ENCODE measurements at regions not wholly inside any gene's neighbourhood (a gene's known extent, or its start where the extent isn't known, plus 50 kb on each side); places are given as distances from the start of the nearest gene placed in this dataset.
A peak's percentile ranks its signal among the peaks of the same experiment; 100 is the strongest.

DNA sequence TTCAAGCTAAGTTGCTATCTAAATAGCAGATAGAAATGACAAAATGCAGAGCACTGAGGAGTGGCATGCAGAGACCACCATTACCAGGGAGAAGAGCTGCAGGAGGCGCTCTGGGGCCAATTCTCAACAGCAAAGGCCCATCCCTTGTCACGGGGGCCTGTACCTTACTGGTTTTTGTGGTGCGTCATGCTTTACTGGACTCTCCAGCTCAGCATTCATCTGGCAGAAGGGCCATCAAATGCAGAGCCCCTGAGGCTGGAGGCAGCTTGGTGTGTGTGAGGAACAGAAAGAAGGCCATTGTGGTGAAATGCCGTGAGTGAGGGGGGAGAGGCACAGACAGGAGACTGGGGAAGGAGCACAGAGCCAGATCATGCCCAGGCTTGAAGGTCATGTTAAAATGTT is 56.5 kb upstream of the NAV2 start:
- Histone ChIP-seq H2BK120ac (ENCODE audit: low read depth, low read length) (no peak overlapping the region), H3K4ac (ENCODE audit: low read length) (no peak overlapping the region), H3K27me3 (ENCODE audit: control insufficient read depth in 3 of 3, insufficient read depth in 3 of 3, low read depth in 1 of 3, low read length in 3 of 3) (no peaks in the 10 kb centered on the region), H4K8ac (ENCODE audit: low read depth, low read length) (no peak overlapping the region), H2AK5ac (ENCODE audit: low read depth, low read length) (no peak overlapping the region), H2BK15ac (ENCODE audit: low read length) (no peak overlapping the region), H3K79me1 (ENCODE audit: low read depth, low read length) (no peaks in the 10 kb centered on the region), H3K18ac (ENCODE audit: low read length) (no peak overlapping the region), H3K4me1 (ENCODE audit: control insufficient read depth in 2 of 2, insufficient read depth in 1 of 2, low read depth in 1 of 2, low read length in 2 of 2) (peaks cover 0 to 16% of the 10 kb centered on the region in 2 donors), H3K23ac (ENCODE audit: low read depth, low read length, poor library complexity) (no peak overlapping the region), H2BK12ac (ENCODE audit: low read length) (no peak overlapping the region), H3K36me3 (replicated peaks in 1 of 2; ENCODE audit: control insufficient read depth in 2 of 2, insufficient read depth in 2 of 2, low read length in 2 of 2) (no peaks in the 10 kb centered on the region), H4K91ac (ENCODE audit: low read depth, low read length, poor library complexity) (peak overlapping the region; percentile 15), H3K4me2 (ENCODE audit: insufficient read depth, low read length, poor library complexity, severe bottlenecking) (no peak overlapping the region), H3K9ac (ENCODE audit: low read depth, low read length, poor library complexity) (no peak overlapping the region), H3K27ac (replicated peaks; ENCODE audit: low read length) (no peak overlapping the region), H3K4me3 (ENCODE audit: low read length in 2 of 2) (no peak overlapping the region), H3K9me3 (replicated peaks in 1 of 2; ENCODE audit: control insufficient read depth in 2 of 2, insufficient read depth in 1 of 2, low read depth in 1 of 2, low read length in 2 of 2) (no peaks in the 10 kb centered on the region), H3K14ac (ENCODE audit: low read length) (no peak overlapping the region), H2AFZ (ENCODE audit: low read length) (no peak overlapping the region), H2BK5ac (ENCODE audit: low read length) (no peak overlapping the region)
- DNase-seq (ENCODE audit: low spot score), result no peak
- no CpG with 5 or more reads among the region's 4 CpGs for WGBS, 2 donors (ENCODE audit: extremely low coverage in 2 of 2, insufficient read length in 2 of 2, insufficient replicate concordance in 1 of 2)

DNA sequence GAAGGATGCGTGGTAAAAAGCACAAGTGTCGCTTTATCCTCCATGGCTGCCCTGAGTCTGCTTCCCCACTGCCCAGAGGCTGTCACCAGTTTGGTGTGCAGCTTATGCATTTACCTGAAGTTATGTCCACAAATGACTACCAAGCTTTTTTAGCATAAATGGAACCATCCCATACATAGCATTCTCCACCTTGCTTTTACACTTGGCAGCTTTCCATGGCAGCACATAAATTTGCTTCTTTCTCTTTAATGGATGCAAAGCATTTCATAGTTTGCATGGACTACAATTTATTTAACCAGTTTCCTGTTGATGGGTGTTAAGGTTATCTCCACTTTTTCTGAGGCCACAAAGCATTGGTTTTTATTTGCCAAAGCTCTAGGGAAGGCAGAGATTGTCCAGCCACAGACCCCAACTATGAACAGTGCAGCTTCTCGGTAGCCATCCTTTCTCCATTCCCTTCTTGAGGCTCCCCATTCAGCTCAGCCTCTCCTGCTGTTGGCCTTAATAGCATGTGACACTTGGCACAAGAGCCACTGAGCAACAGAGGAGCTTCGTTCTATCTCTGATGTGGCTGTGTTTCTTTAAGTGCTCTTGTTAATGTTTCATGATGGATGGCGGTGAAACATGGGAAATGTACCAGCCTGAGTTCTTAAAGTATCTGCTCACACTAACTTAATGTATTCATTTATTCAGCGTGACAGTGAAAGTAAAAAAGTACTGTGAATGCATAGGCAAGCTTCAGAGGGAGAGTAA is 59.8 kb upstream of the NAV2 start:
- Histone ChIP-seq H2AFZ (ENCODE audit: low read length) (no peak overlapping the region), H2BK120ac (ENCODE audit: low read depth, low read length) (no peak overlapping the region), H3K23ac (ENCODE audit: low read depth, low read length, poor library complexity) (no peak overlapping the region), H3K4me3 (ENCODE audit: low read length in 2 of 2) (no peak overlapping the region), H2BK5ac (ENCODE audit: low read length) (no peak overlapping the region), H3K9ac (ENCODE audit: low read depth, low read length, poor library complexity) (no peak overlapping the region), H3K36me3 (replicated peaks in 1 of 2; ENCODE audit: control insufficient read depth in 2 of 2, insufficient read depth in 2 of 2, low read length in 2 of 2) (no peaks in the 10 kb centered on the region), H3K4me1 (ENCODE audit: control insufficient read depth in 2 of 2, insufficient read depth in 1 of 2, low read depth in 1 of 2, low read length in 2 of 2) (peaks cover 0 to 20% of the 10 kb centered on the region in 2 donors), H3K9me3 (replicated peaks in 1 of 2; ENCODE audit: control insufficient read depth in 2 of 2, insufficient read depth in 1 of 2, low read depth in 1 of 2, low read length in 2 of 2) (no peaks in the 10 kb centered on the region), H2BK12ac (ENCODE audit: low read length) (no peak overlapping the region), H3K4ac (ENCODE audit: low read length) (no peak overlapping the region), H3K79me1 (ENCODE audit: low read depth, low read length) (no peaks in the 10 kb centered on the region), H4K8ac (ENCODE audit: low read depth, low read length) (no peak overlapping the region), H3K18ac (ENCODE audit: low read length) (no peak overlapping the region), H4K91ac (ENCODE audit: low read depth, low read length, poor library complexity) (no peak overlapping the region), H2AK5ac (ENCODE audit: low read depth, low read length) (no peak overlapping the region), H2BK15ac (ENCODE audit: low read length) (no peak overlapping the region), H3K4me2 (ENCODE audit: insufficient read depth, low read length, poor library complexity, severe bottlenecking) (no peak overlapping the region), H3K27ac (replicated peaks; ENCODE audit: low read length) (no peak overlapping the region), H3K14ac (ENCODE audit: low read length) (no peak overlapping the region), H3K27me3 (ENCODE audit: control insufficient read depth in 3 of 3, insufficient read depth in 3 of 3, low read depth in 1 of 3, low read length in 3 of 3) (no peaks in the 10 kb centered on the region)
- no peak for DNase-seq (ENCODE audit: low spot score)
- WGBS, 2 donors (ENCODE audit: extremely low coverage in 2 of 2, insufficient read length in 2 of 2, insufficient replicate concordance in 1 of 2), result no CpG with 5 or more reads among the region's 6 CpGs

DNA sequence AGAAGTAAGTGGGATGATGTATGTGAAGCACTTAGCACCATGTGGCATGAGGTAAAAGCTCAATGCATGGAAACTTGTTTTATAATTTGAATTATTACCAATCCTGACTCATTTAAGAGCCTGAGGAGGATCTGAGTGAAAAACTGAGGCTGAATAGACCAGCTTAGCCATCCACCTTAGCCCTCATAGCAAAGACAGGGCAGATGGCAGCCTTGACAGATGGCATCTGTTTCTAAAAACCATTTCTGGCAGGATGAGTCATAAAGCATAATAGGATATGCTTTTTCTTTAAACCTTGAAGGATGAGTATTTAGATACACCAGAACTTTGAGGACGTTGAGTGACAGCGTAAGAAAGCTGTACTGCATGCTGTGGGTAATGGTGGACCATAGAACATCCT is 61.0 kb upstream of the NAV2 start:
- Histone ChIP-seq H2BK5ac (ENCODE audit: low read length) (no peak overlapping the region), H3K4me2 (ENCODE audit: insufficient read depth, low read length, poor library complexity, severe bottlenecking) (no peak overlapping the region), H2AFZ (ENCODE audit: low read length) (no peak overlapping the region), H3K4ac (ENCODE audit: low read length) (no peak overlapping the region), H3K23ac (ENCODE audit: low read depth, low read length, poor library complexity) (no peak overlapping the region), H4K91ac (ENCODE audit: low read depth, low read length, poor library complexity) (no peak overlapping the region), H3K18ac (ENCODE audit: low read length) (no peak overlapping the region), H3K9me3 (replicated peaks in 1 of 2; ENCODE audit: control insufficient read depth in 2 of 2, insufficient read depth in 1 of 2, low read depth in 1 of 2, low read length in 2 of 2) (no peaks in the 10 kb centered on the region), H3K27me3 (ENCODE audit: control insufficient read depth in 3 of 3, insufficient read depth in 3 of 3, low read depth in 1 of 3, low read length in 3 of 3) (no peaks in the 10 kb centered on the region), H2AK5ac (ENCODE audit: low read depth, low read length) (no peak overlapping the region), H3K9ac (ENCODE audit: low read depth, low read length, poor library complexity) (no peak overlapping the region), H3K36me3 (replicated peaks in 1 of 2; ENCODE audit: control insufficient read depth in 2 of 2, insufficient read depth in 2 of 2, low read length in 2 of 2) (no peaks in the 10 kb centered on the region), H2BK12ac (ENCODE audit: low read length) (no peak overlapping the region), H3K4me1 (ENCODE audit: control insufficient read depth in 2 of 2, insufficient read depth in 1 of 2, low read depth in 1 of 2, low read length in 2 of 2) (peaks cover 0 to 20% of the 10 kb centered on the region in 2 donors), H3K27ac (replicated peaks; ENCODE audit: low read length) (no peak overlapping the region), H3K79me1 (ENCODE audit: low read depth, low read length) (no peaks in the 10 kb centered on the region), H2BK120ac (ENCODE audit: low read depth, low read length) (no peak overlapping the region), H3K14ac (ENCODE audit: low read length) (no peak overlapping the region), H3K4me3 (ENCODE audit: low read length in 2 of 2) (no peak overlapping the region), H4K8ac (ENCODE audit: low read depth, low read length) (no peak overlapping the region), H2BK15ac (ENCODE audit: low read length) (no peak overlapping the region)
- no peak for DNase-seq (ENCODE audit: low spot score)
- no CpG with 5 or more reads among the region's 2 CpGs for WGBS, 2 donors (ENCODE audit: extremely low coverage in 2 of 2, insufficient read length in 2 of 2, insufficient replicate concordance in 1 of 2)

DNA sequence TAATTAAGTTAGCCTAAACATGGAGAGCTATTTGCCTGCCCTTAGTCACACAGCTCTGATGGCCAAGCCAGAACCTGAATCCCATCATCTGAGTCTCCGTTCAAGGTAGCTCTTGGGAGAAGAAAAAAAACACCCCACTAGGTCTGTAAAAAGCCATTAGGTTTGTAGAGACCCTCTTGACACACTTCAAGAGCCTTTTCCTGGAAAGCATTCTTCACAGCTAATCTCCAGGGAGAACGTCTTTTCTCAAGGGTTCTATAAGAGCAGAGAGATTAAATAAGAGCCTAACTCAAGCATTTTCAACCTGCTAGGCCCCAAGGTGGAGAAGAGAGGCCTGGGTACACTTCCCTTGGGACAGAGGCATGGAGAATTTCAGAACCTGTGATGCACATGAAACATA is 61.6 kb upstream of the NAV2 start:
- Histone ChIP-seq H3K9ac (ENCODE audit: low read depth, low read length, poor library complexity) (no peak overlapping the region), H3K27ac (replicated peaks; ENCODE audit: low read length) (no peak overlapping the region), H3K36me3 (replicated peaks in 1 of 2; ENCODE audit: control insufficient read depth in 2 of 2, insufficient read depth in 2 of 2, low read length in 2 of 2) (no peaks in the 10 kb centered on the region), H2AFZ (ENCODE audit: low read length) (no peak overlapping the region), H3K4me3 (ENCODE audit: low read length in 2 of 2) (no peak overlapping the region), H3K4ac (ENCODE audit: low read length) (no peak overlapping the region), H2BK5ac (ENCODE audit: low read length) (no peak overlapping the region), H3K4me1 (ENCODE audit: control insufficient read depth in 2 of 2, insufficient read depth in 1 of 2, low read depth in 1 of 2, low read length in 2 of 2) (peaks cover 0 to 20% of the 10 kb centered on the region in 2 donors), H2BK15ac (ENCODE audit: low read length) (no peak overlapping the region), H4K91ac (ENCODE audit: low read depth, low read length, poor library complexity) (no peak overlapping the region), H3K27me3 (ENCODE audit: control insufficient read depth in 3 of 3, insufficient read depth in 3 of 3, low read depth in 1 of 3, low read length in 3 of 3) (no peaks in the 10 kb centered on the region), H3K4me2 (ENCODE audit: insufficient read depth, low read length, poor library complexity, severe bottlenecking) (no peak overlapping the region), H3K79me1 (ENCODE audit: low read depth, low read length) (no peaks in the 10 kb centered on the region), H3K18ac (ENCODE audit: low read length) (no peak overlapping the region), H4K8ac (ENCODE audit: low read depth, low read length) (no peak overlapping the region), H2BK12ac (ENCODE audit: low read length) (no peak overlapping the region), H2BK120ac (ENCODE audit: low read depth, low read length) (no peak overlapping the region), H2AK5ac (ENCODE audit: low read depth, low read length) (no peak overlapping the region), H3K14ac (ENCODE audit: low read length) (no peak overlapping the region), H3K9me3 (replicated peaks in 1 of 2; ENCODE audit: control insufficient read depth in 2 of 2, insufficient read depth in 1 of 2, low read depth in 1 of 2, low read length in 2 of 2) (no peaks in the 10 kb centered on the region), H3K23ac (ENCODE audit: low read depth, low read length, poor library complexity) (no peak overlapping the region)
- WGBS, 2 donors (ENCODE audit: extremely low coverage in 2 of 2, insufficient read length in 2 of 2, insufficient replicate concordance in 1 of 2), result no CpG with 5 or more reads among the region's 2 CpGs
- no peak for DNase-seq (ENCODE audit: low spot score)

Measured in neuronal stem cell (in vitro differentiated cells).